C4-2B (cell line): ENCODE measurements at regions not wholly inside any gene's neighbourhood (a gene's known extent, or its start where the extent isn't known, plus 50 kb on each side); places are given as distances from the start of the nearest gene placed in this dataset.

Experiments
- ZFX ChIP-seq: fragments of 450-650 bp; IDR thresholded peaks from 2 replicates; pipeline ENCODE4 v1.6.1; 2017
- TF ChIP-seq, protein P1 (sequence below): fragments of 450-650 bp; conservative IDR thresholded peaks from 2 replicates; pipeline ENCODE4 v1.5.1; 2017; ENCODE audit warnings: mild to moderate bottlenecking

DNA sequence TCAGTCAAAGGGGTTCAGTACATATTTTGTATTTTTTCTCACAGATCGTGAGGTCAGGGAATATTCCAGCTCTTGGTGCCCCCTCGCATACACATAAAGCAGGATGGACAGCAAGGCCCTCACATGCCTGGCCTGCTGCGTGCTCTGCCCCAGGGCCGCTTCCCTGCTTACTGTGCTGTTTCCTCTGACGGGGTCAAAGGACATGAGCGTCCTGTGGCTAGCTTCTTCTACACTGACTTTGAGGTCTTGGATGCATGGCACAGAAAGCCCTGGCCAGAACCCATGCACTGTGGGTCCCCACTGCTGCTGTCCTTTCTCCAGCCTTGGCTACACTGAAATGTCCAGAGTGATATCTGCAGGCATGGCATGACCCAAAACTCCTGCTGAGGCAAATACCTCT lies 92.5 kb upstream of the GGTLC1 start:
- TF ChIP-seq, protein P1, sequence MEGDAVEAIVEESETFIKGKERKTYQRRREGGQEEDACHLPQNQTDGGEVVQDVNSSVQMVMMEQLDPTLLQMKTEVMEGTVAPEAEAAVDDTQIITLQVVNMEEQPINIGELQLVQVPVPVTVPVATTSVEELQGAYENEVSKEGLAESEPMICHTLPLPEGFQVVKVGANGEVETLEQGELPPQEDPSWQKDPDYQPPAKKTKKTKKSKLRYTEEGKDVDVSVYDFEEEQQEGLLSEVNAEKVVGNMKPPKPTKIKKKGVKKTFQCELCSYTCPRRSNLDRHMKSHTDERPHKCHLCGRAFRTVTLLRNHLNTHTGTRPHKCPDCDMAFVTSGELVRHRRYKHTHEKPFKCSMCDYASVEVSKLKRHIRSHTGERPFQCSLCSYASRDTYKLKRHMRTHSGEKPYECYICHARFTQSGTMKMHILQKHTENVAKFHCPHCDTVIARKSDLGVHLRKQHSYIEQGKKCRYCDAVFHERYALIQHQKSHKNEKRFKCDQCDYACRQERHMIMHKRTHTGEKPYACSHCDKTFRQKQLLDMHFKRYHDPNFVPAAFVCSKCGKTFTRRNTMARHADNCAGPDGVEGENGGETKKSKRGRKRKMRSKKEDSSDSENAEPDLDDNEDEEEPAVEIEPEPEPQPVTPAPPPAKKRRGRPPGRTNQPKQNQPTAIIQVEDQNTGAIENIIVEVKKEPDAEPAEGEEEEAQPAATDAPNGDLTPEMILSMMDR, result no peak
- no peak for TF ChIP-seq ZFX
